CD4-positive, alpha-beta memory T cell (primary cell): ENCODE measurements at regions not wholly inside any gene's neighbourhood (a gene's known extent, or its start where the extent isn't known, plus 50 kb on each side); places are given as distances from the start of the nearest gene placed in this dataset.

Experiments used
- CTCF ChIA-PET: fragments of 350-600 bp; sonication (Branson Sonifier 250); formaldehyde crosslinking; loops from one replicate; lab custom pipeline; 2021; ENCODE audit warnings: inconsistent platforms; ENCODE audit not compliant: partially characterized antibody; lab: Charles Lee
- POLR2A ChIA-PET: fragments of 350-600 bp; sonication (Branson Sonifier 250); formaldehyde crosslinking; loops from one replicate; lab custom pipeline; 2021; ENCODE audit not compliant: partially characterized antibody; lab: Charles Lee
- DNase-seq, 5 donors: peaks; one replicate each; pipeline versions ENCODE4 v3.0.0 to v3.0.0-alpha.2; 2020 to 2022; ENCODE audit warnings: mixed read lengths in 1 of 5
- H3K27ac ChIP-seq: one replicate; pipeline ENCODE4 v1.7.0; 2013; ENCODE audit warnings: low read depth, low read length
- H3K27me3 ChIP-seq: 2 replicates; pipeline ENCODE4 v1.7.0; 2013; ENCODE audit warnings: mild to moderate bottlenecking, low read length, moderate library complexity; ENCODE audit not compliant: insufficient read depth
- H3K36me3 ChIP-seq: 2 replicates; pipeline ENCODE4 v1.7.0; 2013; ENCODE audit warnings: mild to moderate bottlenecking, low read length, moderate library complexity; ENCODE audit not compliant: insufficient read depth
- H3K4me1 ChIP-seq: 2 replicates; pipeline ENCODE4 v1.7.0; 2013; ENCODE audit warnings: mild to moderate bottlenecking, low read length, moderate library complexity; ENCODE audit not compliant: insufficient read depth
- H3K4me3 ChIP-seq, 2 donors: one replicate each; pipeline ENCODE4 v1.7.0; 2013; ENCODE audit warnings: low read length in 2 of 2, mild to moderate bottlenecking in 1 of 2
- H3K9me3 ChIP-seq, 2 donors: one replicate each; pipeline ENCODE4 v1.7.0; 2013; ENCODE audit warnings: low read length in 2 of 2, control low read depth in 1 of 2; ENCODE audit not compliant: control insufficient read depth in 1 of 2
- H3K27ac Mint-ChIP-seq, 7 donors: one replicate each; pipeline ENCODE4 v1.8.0; 2020 to 2021; ENCODE audit warnings: mixed read lengths in 7 of 7, mild to moderate bottlenecking in 6 of 7, inconsistent platforms in 3 of 7, moderate library complexity in 3 of 7
- H3K27me3 Mint-ChIP-seq, 2 donors: one replicate each; pipeline ENCODE4 v1.8.0; 2020 to 2021; ENCODE audit warnings: mixed read lengths in 2 of 2
- H3K36me3 Mint-ChIP-seq, 2 donors: one replicate each; pipeline ENCODE4 v1.8.0; 2020 to 2021; ENCODE audit warnings: mixed read lengths in 2 of 2, inconsistent platforms in 1 of 2, mild to moderate bottlenecking in 1 of 2
- H3K4me1 Mint-ChIP-seq, 4 donors: one replicate each; pipeline ENCODE4 v1.8.0; 2020 to 2021; ENCODE audit warnings: mixed read lengths in 4 of 4, mild to moderate bottlenecking in 1 of 4
- H3K4me3 Mint-ChIP-seq, 8 donors: one replicate each; pipeline ENCODE4 v1.8.0; 2020 to 2021; ENCODE audit warnings: mixed read lengths in 8 of 8, mild to moderate bottlenecking in 7 of 8, moderate library complexity in 6 of 8, inconsistent platforms in 3 of 8
- H3K9me3 Mint-ChIP-seq, 8 donors: one replicate each; pipeline ENCODE4 v1.8.0; 2020 to 2021; ENCODE audit warnings: mixed read lengths in 8 of 8, mild to moderate bottlenecking in 5 of 8, inconsistent platforms in 3 of 8, moderate library complexity in 1 of 8
- intact Hi-C: fragments of 100-400 bp; cut with micrococcal nuclease; formaldehyde crosslinking; loops from one replicate; pipeline ENCODE4 v1.15.1; 2023

DNA sequence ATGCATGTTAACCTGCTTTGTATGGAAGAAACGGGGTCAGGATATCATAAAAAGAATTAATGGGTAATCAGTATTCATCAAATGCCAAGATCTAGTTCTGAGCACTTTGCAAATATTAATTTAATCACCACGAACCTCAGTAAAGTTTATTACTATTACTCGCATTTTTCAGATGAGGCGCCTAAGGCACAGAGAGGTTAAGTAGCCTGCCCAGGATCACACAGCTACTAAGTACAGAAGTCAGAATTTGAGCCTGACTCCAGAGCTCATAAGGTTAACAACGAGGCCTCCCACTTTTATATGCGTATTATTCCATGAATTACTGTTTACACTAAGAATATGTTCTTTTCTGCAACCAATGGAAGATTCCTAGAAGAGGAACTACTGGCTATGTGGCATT lies 109.6 kb upstream of the KLF13 start:
- ChIA-PET POLR2A (interaction anchor here (0.6 to 1.3 kb wide), 7 partner anchors 9 to 266 kb away, joined by 3 to 10 read pairs (median 3); no protein-coding TSS in a partner anchor), CTCF (interaction anchor here (0.7 to 1.4 kb wide), 5 partner anchors 15 to 272 kb away, joined by 3 to 5 read pairs (median 3); no protein-coding TSS in a partner anchor)
- peak overlapping the region in 7 of 8 donors; percentile 50 to 79 (median 74) for H3K4me3 Mint-ChIP-seq
- Histone ChIP-seq H3K4me1 (peaks cover 30% of the 10 kb centered on the region), H3K27ac (no peak overlapping the region), H3K4me3 (no peak overlapping the region), H3K36me3 (no peaks in the 10 kb centered on the region), H3K9me3 (no peaks in the 10 kb centered on the region), H3K27me3 (no peaks in the 10 kb centered on the region)
- H3K27ac Mint-ChIP-seq = peak overlapping the region; percentile 86 to 94 (median 92)
- DNase-seq = no peak
- no peaks in the 10 kb centered on the region for H3K27me3 Mint-ChIP-seq
- no peaks in the 10 kb centered on the region for H3K9me3 Mint-ChIP-seq
- peaks cover 18 to 36% (median 30%) of the 10 kb centered on the region in 4 donors for H3K4me1 Mint-ChIP-seq
- intact Hi-C loops = loop anchor here (2.0 to 5.0 kb wide), 3 partner anchors 130 to 176 kb away; no protein-coding TSS in a partner anchor
- H3K36me3 Mint-ChIP-seq = no peaks in the 10 kb centered on the region

DNA sequence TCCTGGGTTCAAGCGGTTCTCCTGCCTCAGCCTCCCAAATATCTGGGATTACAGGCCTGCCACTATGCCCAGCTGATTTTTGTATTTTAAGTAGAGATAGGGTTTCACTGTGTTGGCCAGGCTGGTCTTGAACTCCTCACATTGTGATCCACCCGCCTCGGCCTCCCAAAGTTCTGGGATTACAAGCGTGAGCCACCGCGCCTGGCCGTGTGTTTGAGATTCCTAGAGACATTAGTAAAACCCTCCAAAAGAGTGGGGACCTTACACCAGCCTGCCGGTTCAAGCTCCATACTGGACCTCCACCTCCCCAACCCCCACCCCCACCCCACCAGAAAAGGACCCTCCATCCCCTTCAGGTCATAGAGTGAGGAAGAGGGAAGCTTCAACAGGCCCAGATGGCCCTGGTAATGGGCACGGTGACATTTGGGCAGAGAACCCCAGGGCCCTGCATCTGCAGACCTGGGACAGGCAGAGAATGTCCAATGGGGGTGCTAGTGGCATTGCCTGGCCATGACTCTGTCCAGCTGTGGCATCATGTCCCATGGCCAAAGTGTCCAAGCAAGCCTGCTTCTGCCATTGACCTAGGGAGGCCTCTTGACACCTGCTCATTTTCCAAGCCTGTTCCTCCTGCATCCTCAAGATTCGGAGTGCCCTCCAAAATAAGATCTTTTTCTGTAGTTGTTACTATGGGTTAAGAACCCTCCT lies 108.9 kb upstream of the KLF13 start:
- DNase-seq = no peak
- Histone ChIP-seq H3K4me3 (no peak overlapping the region), H3K27ac (no peak overlapping the region), H3K36me3 (no peaks in the 10 kb centered on the region), H3K27me3 (no peaks in the 10 kb centered on the region), H3K4me1 (peaks cover 37% of the 10 kb centered on the region), H3K9me3 (no peaks in the 10 kb centered on the region)
- H3K27ac Mint-ChIP-seq = peak overlapping the region; percentile 17 to 94 (median 90)
- H3K9me3 Mint-ChIP-seq = no peaks in the 10 kb centered on the region
- H3K4me1 Mint-ChIP-seq = peaks cover 23 to 43% (median 34%) of the 10 kb centered on the region in 4 donors
- peak overlapping the region in 3 of 8 donors; percentile 15 to 52 (median 30) for H3K4me3 Mint-ChIP-seq
- no peaks in the 10 kb centered on the region for H3K36me3 Mint-ChIP-seq
- peaks cover 0 to under 1% of the 10 kb centered on the region in 2 donors for H3K27me3 Mint-ChIP-seq
- ChIA-PET POLR2A (interaction anchor here (1.0 to 1.7 kb wide), 5 partner anchors 8 to 266 kb away, joined by 3 to 4 read pairs (median 3); no protein-coding TSS in a partner anchor), CTCF (interaction anchor here (0.7 to 1.4 kb wide), 5 partner anchors 16 to 271 kb away, joined by 3 to 5 read pairs (median 3); no protein-coding TSS in a partner anchor)
- intact Hi-C loops = loop anchor here (2.0 to 5.0 kb wide), 3 partner anchors 130 to 175 kb away; no protein-coding TSS in a partner anchor

DNA sequence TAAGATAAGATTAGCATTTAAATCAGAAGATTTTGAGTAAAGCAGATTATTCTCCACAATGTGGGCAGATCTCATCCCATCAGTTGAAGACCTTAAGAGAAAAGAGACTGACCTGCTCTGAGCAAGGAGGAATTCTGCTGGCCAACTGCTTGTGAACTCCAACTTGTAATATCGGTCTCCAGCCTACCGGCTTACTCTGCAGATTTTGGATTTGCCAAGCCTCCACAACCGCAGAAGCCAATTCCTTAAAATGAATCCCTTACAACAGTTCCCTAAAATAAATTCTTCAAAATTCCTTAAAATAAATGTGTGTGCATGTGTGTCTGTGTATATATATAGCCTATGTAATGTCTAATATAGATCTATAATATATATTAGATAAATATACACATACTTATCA lies 107.4 kb upstream of the KLF13 start:
- ChIA-PET CTCF (interaction anchor here (1.1 to 1.5 kb wide), 2 partner anchors 21 to 216 kb away, joined by 3 to 4 read pairs; no protein-coding TSS in a partner anchor), POLR2A (interaction anchor here (0.9 to 1.7 kb wide), 3 partner anchors 45 to 216 kb away, joined by 3 to 4 read pairs (median 3); no protein-coding TSS in a partner anchor)
- H3K9me3 Mint-ChIP-seq = no peaks in the 10 kb centered on the region
- Histone ChIP-seq H3K9me3 (no peaks in the 10 kb centered on the region), H3K36me3 (no peaks in the 10 kb centered on the region), H3K4me3 (no peak overlapping the region), H3K27ac (no peak overlapping the region), H3K4me1 (peaks cover 40% of the 10 kb centered on the region), H3K27me3 (no peaks in the 10 kb centered on the region)
- H3K27ac Mint-ChIP-seq = peak overlapping the region in 6 of 7 donors; percentile 1 to 68 (median 60)
- H3K36me3 Mint-ChIP-seq = no peaks in the 10 kb centered on the region
- peaks cover 0 to 1% of the 10 kb centered on the region in 2 donors for H3K27me3 Mint-ChIP-seq
- no peak overlapping the region for H3K4me3 Mint-ChIP-seq
- intact Hi-C loops = loop anchor here (5.0 kb wide), 2 partner anchors 128 to 148 kb away; no protein-coding TSS in a partner anchor
- H3K4me1 Mint-ChIP-seq = peaks cover 28 to 56% (median 39%) of the 10 kb centered on the region in 4 donors
- no peak for DNase-seq

DNA sequence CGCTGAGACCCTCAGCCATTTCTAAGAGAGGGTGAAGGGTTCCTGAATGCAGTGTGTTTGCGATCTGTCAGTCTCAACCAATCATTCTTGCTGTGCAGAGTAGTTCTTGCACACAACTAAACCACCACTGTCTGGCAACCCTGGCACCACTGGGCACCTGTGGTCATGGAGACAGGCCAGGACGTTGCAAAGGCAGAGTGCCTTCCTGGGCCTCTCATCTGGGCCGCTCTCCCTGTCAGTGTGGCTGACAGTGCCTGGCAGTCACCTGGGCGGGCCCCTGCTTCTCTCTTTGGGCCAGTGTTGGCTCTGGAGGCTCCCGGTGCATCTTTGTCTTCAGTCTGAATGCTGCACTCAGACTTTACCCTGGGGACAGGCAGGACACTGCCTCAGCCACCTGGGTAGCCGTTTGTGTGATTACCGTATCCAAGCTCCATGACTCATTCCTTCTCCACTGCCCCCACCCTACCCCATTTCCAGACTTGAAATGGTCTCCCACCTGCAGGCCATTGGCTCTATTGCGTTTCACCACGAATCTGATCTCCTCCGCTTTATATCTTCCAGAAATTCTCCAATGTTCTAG lies 104.6 kb upstream of the KLF13 start:
- no peak overlapping the region for H3K27ac Mint-ChIP-seq
- H3K9me3 Mint-ChIP-seq = no peaks in the 10 kb centered on the region
- H3K27ac ChIP-seq = no peak overlapping the region

DNA sequence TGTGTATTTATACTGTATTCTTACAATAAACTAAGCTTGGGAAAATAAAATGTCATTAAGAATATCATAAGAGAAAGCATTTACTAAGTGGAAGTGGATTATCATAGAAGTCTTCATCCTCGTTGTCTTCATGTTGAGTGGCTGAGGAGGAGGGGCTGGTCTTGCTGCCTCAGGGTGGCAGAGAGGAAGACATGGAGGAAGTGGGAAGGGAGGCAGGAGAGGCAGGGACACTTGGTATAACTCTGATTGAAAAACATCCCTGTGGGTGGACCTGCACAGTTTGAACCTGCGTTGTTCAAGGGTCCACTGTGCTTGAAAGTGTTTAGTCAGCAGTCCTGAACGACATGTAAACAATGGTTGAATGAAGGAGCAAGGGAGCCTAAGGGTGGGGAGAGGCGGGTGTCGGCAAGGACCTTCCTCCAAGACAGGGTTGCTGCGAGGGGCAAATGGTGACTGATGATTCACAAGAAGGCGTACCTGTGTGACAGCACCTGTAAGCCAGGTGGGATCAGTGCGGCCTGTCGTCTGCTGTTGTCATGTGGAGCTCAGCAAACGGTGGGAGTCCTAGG lies 103.8 kb upstream of the KLF13 start:
- H3K27me3 ChIP-seq = no peaks in the 10 kb centered on the region
- POLR2A ChIA-PET = interaction anchor here (2.3 kb wide), 1 partner anchor 103 kb away, joined by 8 read pairs; the partner anchor contains the start of gene KLF13
- no peak overlapping the region for H3K27ac ChIP-seq
- DNase-seq = no peak
- no peak overlapping the region for H3K4me3 ChIP-seq
- Mint-ChIP-seq H3K4me1 (peaks cover 22 to 41% (median 31%) of the 10 kb centered on the region in 4 donors), H3K9me3 (no peaks in the 10 kb centered on the region), H3K4me3 (peak overlapping the region in 4 of 8 donors; percentile 2 to 43 (median 30)), H3K27me3 (peaks cover 0 to 1% of the 10 kb centered on the region in 2 donors), H3K36me3 (no peaks in the 10 kb centered on the region), H3K27ac (peak overlapping the region in 6 of 7 donors; percentile 5 to 83 (median 51))
- no peaks in the 10 kb centered on the region for H3K9me3 ChIP-seq
- intact Hi-C loops = no loop called here
- CTCF ChIA-PET = no interaction called here
- H3K4me1 ChIP-seq = peaks cover 16% of the 10 kb centered on the region
- H3K36me3 ChIP-seq = no peaks in the 10 kb centered on the region

More for the DNA sequence above, 104.6 kb upstream of the KLF13 start:
- DNase-seq = no peak
- Mint-ChIP-seq H3K36me3 (no peaks in the 10 kb centered on the region), H3K4me3 (no peak overlapping the region), H3K27me3 (peaks cover 0 to 1% of the 10 kb centered on the region in 2 donors), H3K4me1 (peaks cover 23 to 47% (median 33%) of the 10 kb centered on the region in 4 donors)
- ChIA-PET CTCF (no interaction called here), POLR2A (interaction anchor here (2.3 kb wide), 1 partner anchor 104 kb away, joined by 8 read pairs; the partner anchor contains the start of gene KLF13)
- no peaks in the 10 kb centered on the region for H3K27me3 ChIP-seq
- no peak overlapping the region for H3K4me3 ChIP-seq
- peaks cover 18% of the 10 kb centered on the region for H3K4me1 ChIP-seq
- no peaks in the 10 kb centered on the region for H3K36me3 ChIP-seq
- intact Hi-C loops = no loop called here
- no peaks in the 10 kb centered on the region for H3K9me3 ChIP-seq

DNA sequence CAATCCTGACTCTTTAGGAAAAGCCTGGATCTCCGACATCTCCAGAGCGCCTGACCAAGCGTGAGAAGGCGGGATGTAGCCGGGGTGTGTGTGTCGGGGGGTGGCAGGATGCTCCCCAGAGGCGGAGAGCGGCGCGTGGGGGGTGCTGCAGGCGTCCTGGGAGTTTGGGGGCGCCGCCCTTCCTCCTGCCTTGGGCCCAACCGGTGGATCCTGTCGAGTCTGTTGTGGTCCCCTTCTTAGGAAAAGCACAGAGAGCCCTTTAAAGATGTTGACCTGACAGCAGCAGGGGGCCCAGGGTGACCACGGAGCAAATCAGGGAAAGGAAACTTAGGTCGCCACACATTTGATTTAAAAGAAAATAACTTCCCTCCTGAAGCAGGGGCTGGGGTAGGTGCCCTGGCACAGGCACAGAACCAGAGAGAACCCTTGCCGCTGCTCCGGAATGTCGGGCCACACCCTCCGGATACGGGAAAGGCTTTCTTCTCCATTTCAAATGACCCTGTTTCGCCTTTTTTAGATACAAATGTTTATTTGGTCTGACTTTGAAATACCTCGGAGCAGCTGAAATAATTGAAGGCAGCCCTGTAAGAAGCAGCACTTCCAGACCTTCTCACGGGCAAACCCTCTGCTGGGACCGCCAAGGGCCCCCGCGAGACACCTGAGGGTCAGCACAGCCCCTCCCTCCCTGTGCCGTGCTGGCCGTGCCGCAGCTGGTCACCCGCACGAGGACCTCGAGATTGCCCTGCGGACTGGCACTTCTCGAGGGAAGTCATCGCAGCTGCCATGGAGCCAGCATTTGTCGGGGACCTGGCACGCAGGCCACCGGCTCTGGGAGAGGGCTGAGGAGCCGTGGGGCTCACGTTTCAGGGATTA lies 102.9 kb upstream of the KLF13 start:
- peaks cover 12% of the 10 kb centered on the region for H3K4me1 ChIP-seq
- H3K4me3 Mint-ChIP-seq = peak overlapping the region in 1 of 8 donors; percentile 7
- no peaks in the 10 kb centered on the region for H3K9me3 Mint-ChIP-seq
- peaks cover 0 to 1% of the 10 kb centered on the region in 2 donors for H3K27me3 Mint-ChIP-seq
- H3K9me3 ChIP-seq = no peaks in the 10 kb centered on the region
- CTCF ChIA-PET = interaction anchor here (0.7 kb wide), 1 partner anchor 9 kb away, joined by 3 read pairs; no protein-coding TSS in a partner anchor
- H3K36me3 ChIP-seq = no peaks in the 10 kb centered on the region
- no peak overlapping the region for H3K4me3 ChIP-seq
- intact Hi-C loops = no loop called here
- no peaks in the 10 kb centered on the region for H3K36me3 Mint-ChIP-seq
- DNase-seq = no peak
- POLR2A ChIA-PET = interaction anchor here (1.4 to 2.3 kb wide), 2 partner anchors 43 to 102 kb away, joined by 4 to 8 read pairs; partner anchors contain the start of gene KLF13
- no peak overlapping the region for H3K27ac ChIP-seq
- H3K27ac Mint-ChIP-seq = peak overlapping the region in 3 of 7 donors; percentile 41 to 76 (median 57)
- H3K27me3 ChIP-seq = no peaks in the 10 kb centered on the region
- peaks cover 16 to 37% (median 30%) of the 10 kb centered on the region in 4 donors for H3K4me1 Mint-ChIP-seq
